HL-60 (cell line): ENCODE measurements at regions not wholly inside any gene's neighbourhood (a gene's known extent, or its start where the extent isn't known, plus 50 kb on each side); places are given as distances from the start of the nearest gene placed in this dataset.

Experiments used
- DNase-seq, 2 experiments: peaks; one replicate each; pipeline ENCODE4 v3.0.0-alpha.2; 2010 to 2020; ENCODE audit warnings: low read depth in 1 of 2, low spot score in 1 of 2
- H3K27ac ChIP-seq: fragments of 250-450 bp; sonication (Bioruptor Pico); replicated peaks from 2 replicates; pipeline ENCODE4 v1.5.1; 2020; ENCODE audit warnings: mild to moderate bottlenecking, moderate library complexity
- H3K27me3 ChIP-seq: fragments of 250-450 bp; sonication (Bioruptor Pico); 2 replicates; pipeline ENCODE4 v1.5.1; 2021; ENCODE audit warnings: mild to moderate bottlenecking, moderate library complexity; ENCODE audit not compliant: insufficient read depth, poor library complexity, severe bottlenecking
- H3K4me3 ChIP-seq: replicated peaks from 2 replicates; pipeline ENCODE4 v1.5.1; 2011; ENCODE audit warnings: mild to moderate bottlenecking, control low read depth, low read length; ENCODE audit not compliant: insufficient read depth
- GABPA ChIP-seq: IDR thresholded peaks from 2 replicates; pipeline ENCODE4 v1.6.1; 2012; ENCODE audit warnings: low read depth
- POLR2AphosphoS5 ChIP-seq: IDR thresholded peaks from 2 replicates; pipeline ENCODE4 v1.6.1; 2012; ENCODE audit warnings: low read depth
- SPI1 ChIP-seq: IDR thresholded peaks from 2 replicates; pipeline ENCODE4 v1.6.1; 2012; ENCODE audit warnings: low read depth, mild to moderate bottlenecking, borderline replicate concordance
- TF ChIP-seq, protein P1 (sequence below): IDR thresholded peaks from one replicate; pipeline ENCODE4 v1.5.1; 2011; ENCODE audit warnings: low read length, control low read depth, inconsistent platforms; ENCODE audit not compliant: insufficient read depth
- TF ChIP-seq, protein P2 (sequence below): IDR thresholded peaks from 2 replicates; pipeline ENCODE4 v1.6.1; 2012; ENCODE audit warnings: low read depth; ENCODE audit not compliant: insufficient replicate concordance

DNA sequence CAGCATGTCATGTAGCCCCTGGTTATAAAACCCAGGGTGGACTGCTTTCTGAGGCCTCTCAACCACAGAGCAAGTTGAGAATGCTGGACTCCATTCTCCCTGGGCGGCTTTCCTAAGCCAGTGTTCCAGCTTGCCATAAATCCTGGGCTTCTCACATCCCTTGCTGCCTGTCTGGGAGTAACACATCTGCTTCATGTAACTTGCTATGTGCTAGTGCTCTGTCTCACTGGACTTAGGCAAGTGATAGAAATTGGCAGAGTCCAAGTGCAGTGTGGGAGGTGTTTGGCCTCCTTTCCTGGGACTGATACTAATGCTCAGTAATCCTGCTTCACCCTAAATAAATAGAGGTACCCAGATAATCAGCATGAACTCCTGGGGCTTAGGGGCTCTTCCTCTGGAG is 277.1 kb upstream of the POM121L12 start:
- no peaks in the 10 kb centered on the region for H3K27me3 ChIP-seq
- DNase-seq, result no peak
- TF ChIP-seq GABPA, result no peak
- TF ChIP-seq, protein P1, sequence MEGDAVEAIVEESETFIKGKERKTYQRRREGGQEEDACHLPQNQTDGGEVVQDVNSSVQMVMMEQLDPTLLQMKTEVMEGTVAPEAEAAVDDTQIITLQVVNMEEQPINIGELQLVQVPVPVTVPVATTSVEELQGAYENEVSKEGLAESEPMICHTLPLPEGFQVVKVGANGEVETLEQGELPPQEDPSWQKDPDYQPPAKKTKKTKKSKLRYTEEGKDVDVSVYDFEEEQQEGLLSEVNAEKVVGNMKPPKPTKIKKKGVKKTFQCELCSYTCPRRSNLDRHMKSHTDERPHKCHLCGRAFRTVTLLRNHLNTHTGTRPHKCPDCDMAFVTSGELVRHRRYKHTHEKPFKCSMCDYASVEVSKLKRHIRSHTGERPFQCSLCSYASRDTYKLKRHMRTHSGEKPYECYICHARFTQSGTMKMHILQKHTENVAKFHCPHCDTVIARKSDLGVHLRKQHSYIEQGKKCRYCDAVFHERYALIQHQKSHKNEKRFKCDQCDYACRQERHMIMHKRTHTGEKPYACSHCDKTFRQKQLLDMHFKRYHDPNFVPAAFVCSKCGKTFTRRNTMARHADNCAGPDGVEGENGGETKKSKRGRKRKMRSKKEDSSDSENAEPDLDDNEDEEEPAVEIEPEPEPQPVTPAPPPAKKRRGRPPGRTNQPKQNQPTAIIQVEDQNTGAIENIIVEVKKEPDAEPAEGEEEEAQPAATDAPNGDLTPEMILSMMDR, result no peak
- TF ChIP-seq SPI1, result no peak
- no peak overlapping the region for H3K27ac ChIP-seq
- H3K4me3 ChIP-seq, result no peak overlapping the region

DNA sequence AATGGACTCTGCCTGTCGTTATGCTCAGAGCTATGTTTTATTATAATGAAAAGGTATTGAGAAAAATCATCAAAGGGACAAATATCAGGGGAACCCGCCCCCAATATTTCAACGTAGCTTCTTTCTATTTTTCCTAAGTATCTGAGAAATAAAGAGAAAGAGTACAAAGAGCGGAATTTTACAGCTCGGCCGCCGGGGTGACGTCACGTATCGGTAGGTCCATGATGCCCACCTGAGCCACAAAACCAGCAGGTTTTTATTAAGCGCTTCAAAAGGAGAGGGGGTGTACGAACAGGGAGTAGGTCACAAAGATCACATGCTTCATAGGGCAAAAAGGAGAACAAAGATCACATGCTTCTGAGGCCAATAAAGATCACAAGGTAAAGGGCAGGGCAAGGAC is 281.6 kb upstream of the POM121L12 start:
- Histone ChIP-seq H3K4me3 (no peak overlapping the region), H3K27me3 (no peaks in the 10 kb centered on the region), H3K27ac (no peak overlapping the region)
- TF ChIP-seq, protein P1, result no peak
- TF ChIP-seq, protein P2, sequence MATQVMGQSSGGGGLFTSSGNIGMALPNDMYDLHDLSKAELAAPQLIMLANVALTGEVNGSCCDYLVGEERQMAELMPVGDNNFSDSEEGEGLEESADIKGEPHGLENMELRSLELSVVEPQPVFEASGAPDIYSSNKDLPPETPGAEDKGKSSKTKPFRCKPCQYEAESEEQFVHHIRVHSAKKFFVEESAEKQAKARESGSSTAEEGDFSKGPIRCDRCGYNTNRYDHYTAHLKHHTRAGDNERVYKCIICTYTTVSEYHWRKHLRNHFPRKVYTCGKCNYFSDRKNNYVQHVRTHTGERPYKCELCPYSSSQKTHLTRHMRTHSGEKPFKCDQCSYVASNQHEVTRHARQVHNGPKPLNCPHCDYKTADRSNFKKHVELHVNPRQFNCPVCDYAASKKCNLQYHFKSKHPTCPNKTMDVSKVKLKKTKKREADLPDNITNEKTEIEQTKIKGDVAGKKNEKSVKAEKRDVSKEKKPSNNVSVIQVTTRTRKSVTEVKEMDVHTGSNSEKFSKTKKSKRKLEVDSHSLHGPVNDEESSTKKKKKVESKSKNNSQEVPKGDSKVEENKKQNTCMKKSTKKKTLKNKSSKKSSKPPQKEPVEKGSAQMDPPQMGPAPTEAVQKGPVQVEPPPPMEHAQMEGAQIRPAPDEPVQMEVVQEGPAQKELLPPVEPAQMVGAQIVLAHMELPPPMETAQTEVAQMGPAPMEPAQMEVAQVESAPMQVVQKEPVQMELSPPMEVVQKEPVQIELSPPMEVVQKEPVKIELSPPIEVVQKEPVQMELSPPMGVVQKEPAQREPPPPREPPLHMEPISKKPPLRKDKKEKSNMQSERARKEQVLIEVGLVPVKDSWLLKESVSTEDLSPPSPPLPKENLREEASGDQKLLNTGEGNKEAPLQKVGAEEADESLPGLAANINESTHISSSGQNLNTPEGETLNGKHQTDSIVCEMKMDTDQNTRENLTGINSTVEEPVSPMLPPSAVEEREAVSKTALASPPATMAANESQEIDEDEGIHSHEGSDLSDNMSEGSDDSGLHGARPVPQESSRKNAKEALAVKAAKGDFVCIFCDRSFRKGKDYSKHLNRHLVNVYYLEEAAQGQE, result no peak
- TF ChIP-seq GABPA, result no peak
- TF ChIP-seq SPI1, result no peak
- no peak for TF ChIP-seq POLR2AphosphoS5
- no peak for DNase-seq

DNA sequence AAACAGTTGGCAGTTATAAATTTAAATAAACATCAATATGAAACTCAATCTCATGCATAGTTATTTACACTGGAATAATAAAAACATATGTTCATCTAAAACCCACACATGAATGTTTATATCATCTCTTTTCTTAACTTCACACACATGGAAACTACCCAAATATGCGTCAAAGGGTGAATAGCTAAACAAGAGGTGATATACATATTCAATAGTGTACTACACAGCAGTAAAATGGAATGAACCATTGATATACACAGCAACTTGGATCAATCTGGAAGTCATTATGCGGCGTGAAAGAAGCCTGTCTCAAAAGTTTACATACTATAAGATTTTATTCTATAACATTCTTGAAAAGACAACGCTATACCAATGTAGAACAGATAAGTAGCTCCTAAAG is 282.5 kb upstream of the POM121L12 start:
- Histone ChIP-seq H3K4me3 (no peak overlapping the region), H3K27ac (no peak overlapping the region), H3K27me3 (no peaks in the 10 kb centered on the region)
- TF ChIP-seq SPI1 (no peak), GABPA (no peak)
- no peak for DNase-seq

DNA sequence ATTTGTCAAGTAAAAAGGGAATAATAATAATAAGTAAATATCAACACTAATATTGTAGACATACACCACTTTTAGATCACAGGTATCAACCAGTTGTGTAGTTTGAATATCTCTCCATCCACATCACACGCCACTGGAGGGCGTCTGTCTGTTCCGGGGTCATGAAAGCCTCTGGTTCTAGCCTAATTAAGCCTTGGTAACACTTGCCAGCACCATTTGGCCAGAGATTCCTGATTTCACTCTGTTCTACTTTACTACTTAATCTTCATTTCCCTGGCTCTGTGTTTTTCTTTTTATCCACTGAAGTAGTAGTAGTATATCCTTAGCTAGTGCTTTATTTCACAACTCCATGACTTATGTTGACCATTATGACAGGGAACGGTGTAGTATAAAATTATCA is 285.6 kb upstream of the POM121L12 start:
- no peak overlapping the region for H3K4me3 ChIP-seq
- H3K27me3 ChIP-seq, result no peaks in the 10 kb centered on the region
- no peak overlapping the region for H3K27ac ChIP-seq
- TF ChIP-seq GABPA (no peak), POLR2AphosphoS5 (no peak), SPI1 (no peak)
- TF ChIP-seq, protein P1, result no peak
- TF ChIP-seq, protein P2, result no peak
- no peak for DNase-seq
